ENCODE measurements at regions not wholly inside any gene's neighbourhood (a gene's known extent, or its start where the extent isn't known, plus 50 kb on each side); places are given as distances from the start of the nearest gene placed in this dataset.

GRCh38 chr3:29067007-29067406 lies 213.9 kb upstream of the RBMS3 start:
- TF ChIP-seq POLR2A (IDR thresholded peaks at IDR 0.05; ENCODE audit: extremely low read depth, insufficient read length) (no peak), CTCF (IDR thresholded peaks at IDR 0.05; ENCODE audit: low read depth, low read length) (no peak), MYC (IDR thresholded peaks at IDR 0.05; ENCODE audit: low read depth, low read length) (no peak)
- TF ChIP-seq, protein P1, sequence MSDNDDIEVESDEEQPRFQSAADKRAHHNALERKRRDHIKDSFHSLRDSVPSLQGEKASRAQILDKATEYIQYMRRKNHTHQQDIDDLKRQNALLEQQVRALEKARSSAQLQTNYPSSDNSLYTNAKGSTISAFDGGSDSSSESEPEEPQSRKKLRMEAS (IDR thresholded peaks at IDR 0.05; ENCODE audit: low read depth, low read length): no peak
